Uterus (tissue), 2 donors: ENCODE measurements at regions not wholly inside any gene's neighbourhood (a gene's known extent, or its start where the extent isn't known, plus 50 kb on each side); places are given as distances from the start of the nearest gene placed in this dataset.

ENCODE experiments used
- POLR2A ChIP-seq, 2 donors: fragments of 450-650 bp; IDR thresholded peaks; one replicate each; pipeline ENCODE4 v1.6.1; 2016; ENCODE audit warnings: antibody characterized with exemption in 2 of 2, mild to moderate bottlenecking in 1 of 2, moderate library complexity in 1 of 2
- TF ChIP-seq, protein P1 (sequence below), 4 experiments: fragments of 200-600 bp in 2 of 4; fragments of 450-650 bp in 2 of 4; sonication (generic) in 2 of 4; IDR thresholded peaks; one replicate each; pipeline ENCODE4 v1.5.1; 2016 to 2019; ENCODE audit warnings: antibody characterized with exemption in 4 of 4, mild to moderate bottlenecking in 2 of 4, moderate library complexity in 1 of 4

GRCh38 chr5:155263381-155263780 lies 249.8 kb downstream of the KIF4B start:
- TF ChIP-seq, protein P1, sequence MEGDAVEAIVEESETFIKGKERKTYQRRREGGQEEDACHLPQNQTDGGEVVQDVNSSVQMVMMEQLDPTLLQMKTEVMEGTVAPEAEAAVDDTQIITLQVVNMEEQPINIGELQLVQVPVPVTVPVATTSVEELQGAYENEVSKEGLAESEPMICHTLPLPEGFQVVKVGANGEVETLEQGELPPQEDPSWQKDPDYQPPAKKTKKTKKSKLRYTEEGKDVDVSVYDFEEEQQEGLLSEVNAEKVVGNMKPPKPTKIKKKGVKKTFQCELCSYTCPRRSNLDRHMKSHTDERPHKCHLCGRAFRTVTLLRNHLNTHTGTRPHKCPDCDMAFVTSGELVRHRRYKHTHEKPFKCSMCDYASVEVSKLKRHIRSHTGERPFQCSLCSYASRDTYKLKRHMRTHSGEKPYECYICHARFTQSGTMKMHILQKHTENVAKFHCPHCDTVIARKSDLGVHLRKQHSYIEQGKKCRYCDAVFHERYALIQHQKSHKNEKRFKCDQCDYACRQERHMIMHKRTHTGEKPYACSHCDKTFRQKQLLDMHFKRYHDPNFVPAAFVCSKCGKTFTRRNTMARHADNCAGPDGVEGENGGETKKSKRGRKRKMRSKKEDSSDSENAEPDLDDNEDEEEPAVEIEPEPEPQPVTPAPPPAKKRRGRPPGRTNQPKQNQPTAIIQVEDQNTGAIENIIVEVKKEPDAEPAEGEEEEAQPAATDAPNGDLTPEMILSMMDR (IDR thresholded peaks at IDR 0.05): no peak
- TF ChIP-seq POLR2A (IDR thresholded peaks at IDR 0.05): no peak
